NCI-H146 (cell line): ENCODE measurements at regions not wholly inside any gene's neighbourhood (a gene's known extent, or its start where the extent isn't known, plus 50 kb on each side); places are given as distances from the start of the nearest gene placed in this dataset.

Source experiments
- DNase-seq: peaks from one replicate; lab custom pipeline; 2025; lab: John Stamatoyannopoulos, UW

GRCh38 chr21:27114111-27114510 is 147.2 kb upstream of the ADAMTS5 start:
- no peak for DNase-seq

DNA sequence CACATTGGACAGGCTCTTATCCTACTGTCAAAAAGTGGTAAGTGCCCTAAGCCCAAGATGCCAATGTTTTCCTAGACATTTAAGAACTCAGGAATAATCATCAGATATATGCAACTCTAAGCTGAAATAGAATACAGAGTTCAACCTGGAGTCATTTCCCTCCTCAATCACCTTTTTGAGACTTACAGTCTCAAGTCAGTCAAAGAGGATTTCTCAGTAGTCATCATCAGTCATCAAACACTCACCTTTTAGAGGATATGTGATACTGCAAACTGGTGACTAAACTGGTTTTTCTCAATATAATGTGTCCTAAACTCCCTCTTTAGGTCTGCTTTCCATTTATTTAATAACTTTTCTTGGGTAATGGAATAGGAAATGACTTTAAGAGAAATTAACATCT is 145.3 kb upstream of the ADAMTS5 start:
- no peak for DNase-seq

GRCh38 chr21:27110956-27111355 is 144.1 kb upstream of the ADAMTS5 start:
- DNase-seq, result no peak

GRCh38 chr21:27108701-27109100 is 141.8 kb upstream of the ADAMTS5 start:
- DNase-seq, result no peak

DNA sequence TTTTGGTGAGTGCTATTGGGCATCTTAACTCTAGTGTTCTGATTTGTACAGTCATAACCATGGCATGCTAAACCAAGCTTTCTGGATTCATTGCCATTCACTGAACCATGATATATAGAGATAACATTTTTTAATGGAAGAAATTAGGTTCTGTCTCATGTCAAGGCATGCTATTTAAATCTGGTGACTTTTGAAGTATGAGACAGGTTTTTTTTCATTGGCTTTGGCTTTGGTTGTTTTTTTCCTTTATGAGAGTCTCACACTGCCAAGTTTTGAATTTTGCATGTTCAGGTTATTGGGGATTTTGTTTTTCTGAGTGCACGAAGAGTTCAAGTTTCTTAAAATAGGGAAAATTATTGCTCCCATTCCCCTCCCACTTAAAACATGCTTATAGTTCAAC is 141.3 kb upstream of the ADAMTS5 start:
- no peak for DNase-seq

GRCh38 chr21:27104846-27105431 is 138.1 kb upstream of the ADAMTS5 start:
- DNase-seq, result no peak

DNA sequence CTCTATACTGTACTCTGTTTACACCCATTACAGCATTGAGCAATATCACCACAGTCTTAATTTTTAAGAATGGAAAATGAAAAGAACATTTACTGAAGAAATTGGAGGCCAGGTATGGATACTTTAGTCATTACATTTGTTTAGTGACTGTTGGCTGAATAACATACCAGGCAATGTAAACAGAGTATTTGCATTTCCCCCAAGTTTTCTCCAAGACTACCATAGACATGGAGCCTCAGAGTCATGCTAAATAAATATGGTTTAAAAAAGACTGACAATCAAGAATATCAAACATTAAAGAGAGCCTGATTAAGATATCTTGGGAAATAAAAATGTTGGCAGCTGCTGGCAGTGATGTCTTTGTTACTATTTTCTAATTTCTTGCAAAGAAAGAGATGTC is 136.9 kb upstream of the ADAMTS5 start:
- no peak for DNase-seq

GRCh38 chr21:27101523-27101922 is 134.6 kb upstream of the ADAMTS5 start:
- DNase-seq, result no peak

DNA sequence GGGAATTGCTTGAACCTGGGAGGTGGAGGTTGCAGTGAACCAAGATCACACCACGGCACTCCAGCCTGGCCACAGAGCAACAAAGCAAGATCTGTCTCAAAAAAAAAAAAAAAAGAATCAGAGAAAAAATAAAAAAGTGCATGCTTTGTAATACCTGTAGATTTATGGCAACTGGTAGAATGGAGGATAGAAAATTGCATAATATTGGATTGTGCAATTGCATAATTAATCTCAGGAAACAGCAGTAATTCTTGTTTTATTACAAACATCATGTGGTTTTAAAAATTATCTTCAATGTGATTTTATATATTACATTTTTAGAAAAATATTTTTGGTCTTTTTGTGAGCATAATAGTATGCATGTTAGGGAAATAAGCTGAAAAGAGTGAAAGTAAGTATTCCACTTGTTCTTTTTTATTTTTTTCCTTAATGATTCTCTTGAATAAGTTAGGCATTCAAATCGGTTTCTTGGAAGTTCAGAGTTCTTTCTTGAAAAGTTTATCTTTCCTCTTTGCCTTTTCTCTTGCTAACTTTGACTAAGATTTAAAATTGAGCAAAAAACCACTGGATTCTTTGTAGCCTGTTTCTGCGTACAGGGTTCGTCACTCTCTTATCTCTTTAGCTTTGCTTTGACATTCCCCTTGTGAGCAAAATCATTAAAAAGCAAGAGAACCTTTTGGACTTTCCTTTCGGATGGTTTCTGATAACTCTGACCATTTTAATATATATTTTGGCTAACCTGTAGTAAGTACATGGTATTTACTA is 127.5 kb upstream of the ADAMTS5 start:
- DNase-seq, result no peak

DNA sequence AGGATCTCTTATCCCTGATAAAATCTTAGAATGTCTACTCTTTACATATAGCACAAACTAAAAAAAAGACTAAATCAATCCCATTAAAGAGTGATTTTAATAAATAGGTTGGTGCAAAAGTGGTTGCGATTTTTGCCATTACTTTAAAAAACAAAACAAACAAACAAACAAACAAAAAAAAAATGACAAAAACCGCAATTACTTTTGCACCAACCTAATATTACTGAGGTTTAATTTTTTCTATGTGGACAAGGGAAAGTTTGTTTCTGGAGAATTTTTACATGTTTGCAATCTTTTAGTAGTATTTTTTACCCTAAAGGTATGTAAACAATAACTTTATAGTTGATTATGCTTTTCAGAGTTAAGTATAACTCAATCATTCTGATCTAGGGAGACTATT is 119.7 kb upstream of the ADAMTS5 start:
- no peak for DNase-seq

- DNase-seq, result no peak
Observed at GRCh38 chr21:27086186-27086585, 119.3 kb upstream of the ADAMTS5 start.

DNA sequence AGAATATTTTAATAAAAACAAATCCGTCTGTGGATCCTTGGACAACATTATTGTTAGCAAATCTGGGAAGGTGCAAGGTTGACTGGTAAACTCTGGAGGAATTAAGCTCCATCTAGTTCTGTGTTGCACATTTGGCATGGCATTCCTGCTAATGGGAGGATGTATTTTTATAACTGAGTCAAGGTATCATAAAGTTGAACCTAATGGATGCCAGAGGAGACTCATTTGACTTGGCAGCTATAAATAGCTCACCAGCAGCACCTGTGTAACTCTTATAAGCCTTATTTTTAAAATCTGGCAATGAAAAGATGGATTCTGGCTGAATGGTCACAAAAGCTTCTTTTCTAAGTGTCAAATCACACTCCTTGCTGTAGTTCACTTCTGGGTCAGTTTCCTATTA is 118.5 kb upstream of the ADAMTS5 start:
- no peak for DNase-seq

DNA sequence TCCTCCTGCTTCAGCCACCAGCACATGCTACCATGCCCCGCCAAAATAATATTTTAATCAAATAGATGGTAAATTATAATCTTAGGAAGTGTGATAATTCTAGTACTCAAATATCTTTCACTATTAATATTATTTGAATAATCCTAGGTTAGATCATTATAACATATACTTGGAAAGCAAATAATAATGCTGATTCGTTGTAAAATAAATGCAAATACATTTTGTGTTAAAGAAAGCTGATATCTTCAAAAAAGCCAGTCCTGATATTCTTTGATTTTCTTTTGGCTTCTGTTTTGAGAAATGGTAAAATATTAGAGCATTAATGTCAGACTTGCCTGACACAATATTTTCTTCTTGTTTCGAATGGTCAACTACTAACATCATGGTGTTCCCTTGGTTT is 116.3 kb upstream of the ADAMTS5 start:
- no peak for DNase-seq

- DNase-seq, result no peak
Observed at GRCh38 chr21:27082431-27083010, 115.6 kb upstream of the ADAMTS5 start.

- no peak for DNase-seq
Observed at GRCh38 chr21:27079636-27080240, 112.8 kb upstream of the ADAMTS5 start.

- DNase-seq, result no peak
Observed at GRCh38 chr21:27078915-27079314, 112.0 kb upstream of the ADAMTS5 start.

DNA sequence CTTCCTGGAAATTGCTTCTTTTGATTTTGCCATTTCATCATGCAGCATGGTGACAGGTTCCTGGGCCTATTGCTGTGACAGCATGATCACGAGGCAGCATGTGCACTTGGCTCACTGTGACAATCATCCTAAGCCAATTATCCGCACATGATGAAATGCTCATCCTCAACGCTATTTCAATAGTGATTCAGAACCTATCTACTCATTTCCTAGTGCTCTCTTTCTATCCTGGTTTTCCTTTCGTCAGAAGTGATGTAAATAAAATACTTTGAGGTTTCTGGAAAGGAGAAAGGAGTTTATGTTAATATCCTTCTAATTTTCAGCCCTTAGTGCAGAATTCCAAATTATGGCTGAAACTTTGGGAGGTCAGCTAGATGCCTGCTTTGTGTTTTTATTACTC is 110.6 kb upstream of the ADAMTS5 start:
- DNase-seq, result no peak

GRCh38 chr21:27076025-27076424 is 109.1 kb upstream of the ADAMTS5 start:
- no peak for DNase-seq

GRCh38 chr21:27070861-27071670 is 104.2 kb upstream of the ADAMTS5 start:
- DNase-seq, result no peak

GRCh38 chr21:27068811-27069210 is 101.9 kb upstream of the ADAMTS5 start:
- DNase-seq, result no peak

DNA sequence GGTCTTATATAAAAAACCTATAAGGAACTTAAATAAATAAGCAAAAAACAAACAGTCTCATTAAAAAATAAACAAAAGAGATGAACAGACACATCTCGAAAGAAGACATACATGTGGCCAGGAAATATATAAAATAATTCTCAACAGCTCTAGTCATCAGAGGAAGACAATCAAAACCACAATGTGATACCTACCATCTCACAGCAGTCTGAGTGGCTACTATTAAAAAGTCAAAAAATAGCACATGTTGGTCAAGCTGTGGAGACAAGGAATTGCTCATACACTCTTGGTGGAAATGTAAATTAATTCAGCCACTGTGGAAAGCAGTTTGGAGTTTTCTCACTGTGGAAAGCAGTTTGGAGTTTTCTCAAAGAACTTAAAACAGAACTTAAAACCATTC is 100.3 kb upstream of the ADAMTS5 start:
- DNase-seq, result no peak

DNA sequence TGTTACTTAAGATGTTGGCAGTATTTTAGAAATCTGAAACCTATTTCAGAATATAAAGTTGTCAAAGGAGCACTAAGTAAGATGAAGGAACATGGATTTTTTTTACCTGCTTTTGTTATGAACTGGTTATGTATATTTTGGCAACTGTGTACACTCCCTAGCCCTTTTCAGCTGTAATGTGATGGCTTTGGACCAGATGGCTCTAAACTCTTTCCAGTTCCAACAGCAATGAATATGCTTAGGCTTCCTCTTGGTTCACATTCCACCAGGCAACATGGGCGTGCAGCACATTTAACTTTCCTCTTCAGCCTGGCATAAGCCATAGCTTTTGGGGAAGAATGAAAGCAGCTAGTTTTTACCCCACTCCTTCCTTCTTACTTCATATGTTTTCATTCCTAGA is 95.6 kb upstream of the ADAMTS5 start:
- no peak for DNase-seq
